K562 (cell line): ENCODE measurements at regions not wholly inside any gene's neighbourhood (a gene's known extent, or its start where the extent isn't known, plus 50 kb on each side); places are given as distances from the start of the nearest gene placed in this dataset.
A peak's percentile ranks its signal among the peaks of the same experiment; 100 is the strongest.

ENCODE experiments used
- MGA ChIP-seq: fragments of 450-650 bp; IDR thresholded peaks from 2 replicates; pipeline ENCODE4 v1.6.1; 2016; ENCODE audit warnings: mild to moderate bottlenecking, moderate library complexity
- SMAD3 ChIP-seq: fragments of 450-650 bp; formaldehyde crosslinking; conservative IDR thresholded peaks from 2 replicates; pipeline ENCODE4 v1.4.0; 2020; ENCODE audit warnings: mild to moderate bottlenecking
- TF ChIP-seq, protein P1 (sequence below): fragments of 450-650 bp; formaldehyde crosslinking; IDR thresholded peaks from 2 replicates; pipeline ENCODE4 v1.4.0; 2020; ENCODE audit warnings: mild to moderate bottlenecking, moderate library complexity
- TF ChIP-seq, protein P2 (sequence below): IDR thresholded peaks from 2 replicates; pipeline ENCODE4 v1.6.1; 2011; ENCODE audit warnings: borderline replicate concordance, low read depth, mild to moderate bottlenecking, moderate library complexity, low read length; ENCODE audit not compliant: insufficient read depth, poor library complexity, severe bottlenecking
- TF ChIP-seq, protein P3 (sequence below): fragments of 250-450 bp; sonication (Bioruptor Pico); IDR thresholded peaks from 2 replicates; pipeline ENCODE4 v1.5.0; 2021; ENCODE audit warnings: mild to moderate bottlenecking, moderate library complexity

DNA sequence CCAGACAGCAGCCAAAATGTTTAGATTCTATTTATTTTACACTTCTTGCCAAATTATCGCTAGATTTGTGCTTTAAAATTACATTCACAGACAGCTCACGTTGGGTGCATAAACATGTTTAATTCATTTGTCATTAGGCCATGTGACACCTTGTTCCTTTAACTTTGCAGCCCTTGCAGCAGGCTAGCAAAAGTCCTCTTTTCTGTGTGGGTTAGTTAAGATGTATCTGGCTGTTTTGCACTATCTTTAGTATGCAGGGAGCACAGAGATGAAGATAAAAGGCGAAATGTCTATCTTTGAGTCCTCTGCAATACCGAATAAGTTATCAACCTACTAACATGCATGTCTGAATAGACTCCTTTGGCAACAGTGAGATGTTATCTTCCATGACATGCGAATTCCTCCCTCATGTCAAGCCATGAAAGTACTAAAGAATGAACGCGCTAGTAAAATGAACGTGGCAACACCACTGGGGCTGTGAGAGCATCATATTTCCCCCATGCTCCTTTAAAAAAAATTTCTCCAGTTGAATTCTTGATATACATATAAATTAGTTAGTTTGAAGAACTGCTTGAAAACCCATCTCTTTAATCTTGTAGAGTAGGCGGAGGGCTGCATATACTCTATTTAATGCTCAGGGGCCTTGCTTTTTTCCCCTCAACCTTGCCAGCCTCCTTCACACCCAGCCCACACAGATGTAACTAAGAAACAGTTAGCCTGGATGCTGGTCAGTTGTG is 620.4 kb upstream of the NR2F2 start (continued):
- TF ChIP-seq, protein P1, sequence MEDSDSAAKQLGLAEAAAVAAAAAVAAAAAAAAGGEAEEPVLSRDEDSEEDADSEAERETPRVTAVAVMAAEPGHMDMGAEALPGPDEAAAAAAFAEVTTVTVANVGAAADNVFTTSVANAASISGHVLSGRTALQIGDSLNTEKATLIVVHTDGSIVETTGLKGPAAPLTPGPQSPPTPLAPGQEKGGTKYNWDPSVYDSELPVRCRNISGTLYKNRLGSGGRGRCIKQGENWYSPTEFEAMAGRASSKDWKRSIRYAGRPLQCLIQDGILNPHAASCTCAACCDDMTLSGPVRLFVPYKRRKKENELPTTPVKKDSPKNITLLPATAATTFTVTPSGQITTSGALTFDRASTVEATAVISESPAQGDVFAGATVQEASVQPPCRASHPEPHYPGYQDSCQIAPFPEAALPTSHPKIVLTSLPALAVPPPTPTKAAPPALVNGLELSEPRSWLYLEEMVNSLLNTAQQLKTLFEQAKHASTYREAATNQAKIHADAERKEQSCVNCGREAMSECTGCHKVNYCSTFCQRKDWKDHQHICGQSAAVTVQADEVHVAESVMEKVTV, result no peak
- peak; percentile 23; the same call in 1 of the 2 replicates for TF ChIP-seq SMAD3 (CRISPR knock-in tag)
- TF ChIP-seq, protein P2, sequence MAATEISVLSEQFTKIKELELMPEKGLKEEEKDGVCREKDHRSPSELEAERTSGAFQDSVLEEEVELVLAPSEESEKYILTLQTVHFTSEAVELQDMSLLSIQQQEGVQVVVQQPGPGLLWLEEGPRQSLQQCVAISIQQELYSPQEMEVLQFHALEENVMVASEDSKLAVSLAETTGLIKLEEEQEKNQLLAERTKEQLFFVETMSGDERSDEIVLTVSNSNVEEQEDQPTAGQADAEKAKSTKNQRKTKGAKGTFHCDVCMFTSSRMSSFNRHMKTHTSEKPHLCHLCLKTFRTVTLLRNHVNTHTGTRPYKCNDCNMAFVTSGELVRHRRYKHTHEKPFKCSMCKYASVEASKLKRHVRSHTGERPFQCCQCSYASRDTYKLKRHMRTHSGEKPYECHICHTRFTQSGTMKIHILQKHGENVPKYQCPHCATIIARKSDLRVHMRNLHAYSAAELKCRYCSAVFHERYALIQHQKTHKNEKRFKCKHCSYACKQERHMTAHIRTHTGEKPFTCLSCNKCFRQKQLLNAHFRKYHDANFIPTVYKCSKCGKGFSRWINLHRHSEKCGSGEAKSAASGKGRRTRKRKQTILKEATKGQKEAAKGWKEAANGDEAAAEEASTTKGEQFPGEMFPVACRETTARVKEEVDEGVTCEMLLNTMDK, result no peak
- peak; percentile 60 for TF ChIP-seq MGA
- TF ChIP-seq, protein P3, sequence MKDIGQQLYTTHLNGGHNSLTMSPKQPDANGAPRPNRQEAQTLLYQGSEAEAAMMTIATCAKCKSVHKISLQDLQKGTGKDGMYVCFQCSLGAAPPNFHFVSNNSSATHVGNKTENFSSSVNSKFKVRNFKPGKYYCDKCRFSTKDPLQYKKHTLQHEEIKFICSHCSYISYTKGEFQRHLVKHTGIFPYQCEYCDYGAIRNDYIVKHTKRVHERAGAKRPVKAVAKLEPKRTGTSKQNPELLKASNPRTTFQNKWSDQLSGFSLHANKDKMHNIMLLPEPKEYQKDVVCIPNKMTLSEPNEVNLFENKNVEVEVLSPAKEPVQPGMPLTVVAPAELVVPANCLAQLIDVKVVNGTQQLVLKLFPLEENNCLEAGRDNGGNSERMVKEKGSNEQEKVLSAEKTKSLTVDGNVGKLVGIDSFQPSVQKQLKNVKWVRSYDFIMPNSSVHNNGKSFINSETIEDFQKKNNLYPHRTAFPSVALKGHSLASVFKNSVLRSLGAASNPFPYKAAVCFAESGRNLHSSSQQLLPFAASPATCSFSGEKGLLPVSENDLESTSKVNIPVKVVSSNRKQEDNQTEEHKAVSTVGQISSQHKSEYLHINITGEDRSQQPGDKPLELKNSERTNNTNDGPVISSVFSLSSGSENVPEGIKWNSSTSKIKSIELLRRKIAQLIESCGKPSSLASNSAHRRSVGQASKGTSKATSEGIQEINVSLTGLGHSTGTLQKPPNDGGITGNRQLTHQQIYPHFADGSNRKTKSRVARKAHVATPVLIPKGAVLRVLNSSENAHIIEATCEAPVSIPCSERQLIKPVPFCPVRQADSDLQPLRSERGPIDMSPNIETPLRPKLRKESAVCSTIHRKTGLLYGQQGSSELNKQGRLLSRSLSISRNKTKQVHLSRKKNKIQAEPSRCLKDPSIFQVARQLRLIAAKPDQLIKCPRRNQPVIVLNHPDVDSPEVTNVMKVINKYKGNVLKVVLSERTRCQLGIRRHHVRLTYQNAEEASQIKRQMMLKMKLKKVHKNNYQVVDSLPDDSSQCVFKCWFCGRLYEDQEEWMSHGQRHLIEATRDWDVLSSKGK (CRISPR knock-in tag), result no peak
